HG03103 (cell line): ENCODE measurements at regions not wholly inside any gene's neighbourhood (a gene's known extent, or its start where the extent isn't known, plus 50 kb on each side); places are given as distances from the start of the nearest gene placed in this dataset.
"Not testable (repeated sequence)": the region's sequence is repeated elsewhere in the genome, so short reads cannot be mapped to it uniquely, and the experiment has no call there.

Experiments
- ATAC-seq: cut with Tn5 transposase; IDR thresholded peaks from one replicate; pipeline ENCODE4 v1.9.1; 2021; ENCODE audit warnings: low read depth; ENCODE audit not compliant: unreplicated experiment

DNA sequence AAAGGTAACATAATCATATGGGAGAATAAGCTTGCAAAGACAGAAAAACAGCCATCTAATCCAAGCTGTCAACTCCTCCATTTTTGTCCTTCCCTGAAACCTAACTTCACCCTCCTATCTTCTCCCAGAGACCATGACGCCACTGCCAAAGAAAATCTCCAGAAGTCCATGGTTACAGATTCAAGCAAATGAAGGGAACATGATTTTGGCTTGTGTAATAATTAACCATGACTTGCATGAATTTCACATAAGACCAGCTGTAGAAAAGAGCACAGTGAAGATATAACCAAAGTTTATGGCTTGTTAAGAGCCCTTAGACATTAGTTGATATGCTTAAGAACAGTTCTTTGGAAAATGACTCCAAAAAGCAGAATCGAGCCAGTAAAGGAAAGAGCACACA is 342.1 kb upstream of the NRSN1 start:
- no peak for ATAC-seq

GRCh38 chr6:23784301-23784919 is 341.6 kb upstream of the NRSN1 start:
- no peak for ATAC-seq

DNA sequence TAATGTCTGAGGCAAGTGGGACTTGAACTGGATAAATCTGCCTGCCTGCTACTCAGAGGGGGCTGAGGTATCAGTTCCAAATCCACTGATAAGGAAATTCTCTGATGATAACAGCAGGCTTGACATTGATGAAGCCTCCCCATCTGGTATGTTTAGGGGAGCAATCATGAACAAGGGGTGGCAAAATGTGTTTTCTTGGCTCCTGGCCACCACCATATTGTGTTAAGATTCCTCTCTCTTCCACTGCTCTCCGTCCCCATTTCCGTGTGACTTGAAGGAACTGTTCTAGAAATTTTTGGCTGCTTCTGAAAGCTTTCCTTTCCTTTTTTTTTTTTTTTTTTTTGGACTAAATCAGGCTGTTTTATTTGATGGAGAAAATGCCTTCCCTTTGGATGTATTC is 335.3 kb upstream of the NRSN1 start:
- ATAC-seq, result no peak

GRCh38 chr6:23797041-23797440 is 329.0 kb upstream of the NRSN1 start:
- no peak for ATAC-seq

DNA sequence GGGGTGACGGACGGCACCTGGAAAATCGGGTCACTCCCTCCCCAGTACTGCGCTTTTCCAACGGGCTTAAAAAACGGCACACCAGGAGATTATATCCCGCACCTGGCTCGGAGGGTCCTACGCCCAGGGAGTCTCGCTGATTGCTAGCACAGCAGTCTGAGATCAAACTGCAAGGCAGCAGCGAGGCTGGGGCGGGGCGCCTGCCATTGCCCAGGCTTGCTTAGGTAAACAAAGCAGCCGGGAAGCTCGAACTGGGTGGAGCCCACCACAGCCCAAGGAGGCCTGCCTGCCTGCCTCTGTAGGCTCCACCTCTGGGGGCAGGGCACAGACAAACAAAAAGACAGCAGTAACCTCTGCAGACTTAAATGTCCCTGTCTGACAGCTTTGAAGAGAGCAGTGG is 321.7 kb upstream of the NRSN1 start:
- ATAC-seq, result not testable (repeated sequence)

DNA sequence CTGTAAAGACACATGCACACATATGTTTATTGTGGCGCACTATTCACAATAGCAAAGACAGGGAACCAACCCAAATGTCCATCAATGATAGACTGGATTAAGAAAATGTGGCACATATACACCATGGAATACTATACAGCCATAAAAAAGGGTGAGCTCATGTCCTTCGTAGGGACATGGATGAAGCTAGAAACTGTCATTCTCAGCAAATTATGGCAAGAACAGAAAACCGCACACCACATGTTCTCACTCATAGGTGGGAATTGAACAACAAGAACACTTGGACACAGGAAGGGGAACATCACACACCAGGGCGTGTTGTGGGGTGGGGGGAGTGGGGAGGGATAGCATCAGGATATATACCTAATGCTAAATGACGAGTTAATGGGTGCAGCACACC is 304.9 kb upstream of the NRSN1 start:
- ATAC-seq, result not testable (repeated sequence)

GRCh38 chr6:23823421-23823820 is 302.6 kb upstream of the NRSN1 start:
- ATAC-seq, result no peak

- ATAC-seq, result no peak
Measured at GRCh38 chr6:23826572-23826971, 299.4 kb upstream of the NRSN1 start.

DNA sequence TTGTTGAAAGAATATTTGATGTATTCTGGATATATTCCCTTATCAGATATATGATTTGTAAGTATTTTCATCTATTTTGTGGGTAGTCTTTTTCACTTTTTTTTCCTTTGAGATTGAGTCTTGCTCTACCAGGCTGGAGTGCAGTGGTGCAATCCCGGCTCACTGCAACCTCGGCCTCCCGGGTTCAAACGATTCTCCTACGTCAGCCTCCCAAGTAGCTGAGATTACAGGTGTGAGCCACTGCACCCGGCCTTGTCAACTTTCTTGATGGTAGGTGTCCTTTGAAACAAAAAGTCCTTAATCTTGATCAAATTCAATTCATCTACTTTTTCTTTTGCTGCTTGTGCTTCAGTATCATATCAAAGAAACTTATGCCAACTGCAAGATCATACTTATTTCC is 297.2 kb upstream of the NRSN1 start:
- ATAC-seq, result no peak

DNA sequence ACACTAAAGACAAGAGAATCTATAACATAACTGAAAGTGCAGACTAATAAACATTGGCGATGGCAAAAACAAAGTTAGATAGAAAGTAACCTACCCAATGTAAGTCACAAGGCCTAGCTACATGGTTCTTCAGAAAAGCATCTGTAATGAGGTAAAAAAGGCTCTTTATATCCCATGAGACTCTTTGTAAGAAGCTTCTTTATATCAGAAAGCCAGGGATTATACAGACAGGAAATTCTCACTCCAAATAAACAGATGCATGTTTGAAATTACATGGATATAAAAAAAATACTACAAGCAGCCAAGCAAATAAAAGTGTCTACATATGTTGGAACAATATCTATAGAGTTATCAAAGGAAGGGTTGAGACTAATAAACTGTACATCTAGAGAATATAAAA is 284.9 kb upstream of the NRSN1 start:
- ATAC-seq, result no peak

DNA sequence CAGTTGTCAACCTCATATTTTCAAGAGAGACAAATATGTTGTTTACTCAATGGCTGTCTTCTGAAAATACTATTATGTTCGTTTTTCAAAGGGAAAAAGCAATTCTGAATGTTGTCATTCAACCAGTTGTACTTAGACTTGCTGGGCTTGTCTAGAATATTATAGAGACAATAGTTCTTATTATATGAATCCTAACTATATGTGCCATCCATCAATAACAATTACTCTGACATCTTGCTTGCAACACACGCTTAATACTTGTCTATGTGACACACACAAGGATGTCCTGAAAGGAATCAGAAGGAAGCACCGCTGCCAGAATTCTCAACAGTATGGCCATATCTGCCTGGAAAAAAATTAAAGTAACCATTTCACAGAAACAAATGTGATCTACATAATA is 283.3 kb upstream of the NRSN1 start:
- ATAC-seq, result no peak

GRCh38 chr6:23851522-23851921 is 274.5 kb upstream of the NRSN1 start:
- no peak for ATAC-seq

DNA sequence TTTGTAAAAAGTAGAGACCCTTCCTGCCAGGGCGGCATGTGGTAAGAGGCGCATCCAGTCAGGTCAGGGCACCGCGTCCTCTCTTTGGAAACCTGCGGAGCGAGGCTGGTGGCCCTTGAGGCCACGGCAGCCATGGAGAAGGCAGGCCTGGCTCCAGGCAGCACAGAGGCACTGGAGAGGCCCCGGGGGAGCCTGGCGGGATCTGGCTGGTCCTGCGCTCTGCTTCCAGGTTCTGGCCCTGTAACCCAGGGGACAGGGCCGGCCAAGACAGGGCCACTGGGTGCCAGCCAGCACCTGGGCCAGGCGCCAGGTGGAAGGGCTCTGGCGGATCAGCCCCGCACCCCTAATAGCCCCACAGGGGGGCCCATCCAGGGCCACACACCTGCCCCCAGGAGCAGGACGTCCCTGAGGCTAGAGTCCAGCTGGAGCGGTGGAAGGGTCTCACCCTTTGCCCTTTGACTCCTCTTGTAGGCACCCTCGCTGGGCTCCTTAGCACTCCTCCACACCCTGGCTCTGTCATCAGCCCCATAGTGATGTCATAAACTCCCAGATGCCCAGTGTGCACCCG is 272.4 kb upstream of the NRSN1 start:
- ATAC-seq, result not testable (repeated sequence)

DNA sequence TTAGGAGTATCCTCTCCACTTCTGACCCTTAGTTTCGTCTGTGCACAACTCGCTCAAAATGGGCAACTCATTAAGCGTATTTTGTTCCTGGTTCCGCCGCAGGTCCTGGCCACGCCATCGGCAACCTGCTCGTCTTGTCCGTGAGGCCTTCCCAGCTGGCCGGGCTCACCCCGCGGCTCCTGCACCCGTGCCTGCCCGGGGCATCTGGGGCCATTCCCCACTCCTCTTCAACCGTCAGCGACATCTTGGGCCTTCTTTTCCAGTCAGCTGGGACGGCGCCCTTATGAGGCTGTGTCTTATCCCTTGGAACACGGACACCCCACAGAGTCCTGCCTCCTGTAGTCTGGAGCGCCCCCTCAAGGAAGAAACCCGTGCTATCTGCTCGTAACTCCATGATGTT is 271.9 kb upstream of the NRSN1 start:
- ATAC-seq, result not testable (repeated sequence)

GRCh38 chr6:23855497-23856116 is 270.4 kb upstream of the NRSN1 start:
- no peak for ATAC-seq

- no peak for ATAC-seq
Measured at GRCh38 chr6:23870496-23870895, 255.5 kb upstream of the NRSN1 start.

GRCh38 chr6:23873161-23873560 is 252.9 kb upstream of the NRSN1 start:
- ATAC-seq, result no peak

GRCh38 chr6:23875006-23875405 is 251.0 kb upstream of the NRSN1 start:
- ATAC-seq, result no peak

DNA sequence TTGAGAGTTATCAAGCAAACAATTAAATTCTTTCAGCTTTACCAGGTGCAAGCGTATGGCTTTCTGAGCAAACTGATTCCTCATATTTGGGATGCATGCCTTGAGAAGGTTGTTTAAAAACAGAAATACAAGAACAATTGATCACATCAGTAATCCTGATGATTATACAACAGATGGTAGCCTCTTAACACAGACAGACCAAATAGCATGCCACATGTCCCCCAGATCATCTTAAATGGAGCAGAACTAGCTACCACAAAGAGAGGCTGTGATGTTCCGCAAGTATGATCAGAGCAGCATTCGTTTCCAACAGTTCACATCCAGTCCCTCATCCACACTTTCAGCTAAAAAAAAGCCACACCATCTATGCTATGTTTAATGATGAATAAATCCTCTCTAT is 246.2 kb upstream of the NRSN1 start:
- no peak for ATAC-seq

- no peak for ATAC-seq
Measured at GRCh38 chr6:23890543-23891227, 235.3 kb upstream of the NRSN1 start.

GRCh38 chr6:23905133-23905815 is 220.7 kb upstream of the NRSN1 start:
- no peak for ATAC-seq
